GM23248 (cell line): ENCODE measurements at regions not wholly inside any gene's neighbourhood (a gene's known extent, or its start where the extent isn't known, plus 50 kb on each side); places are given as distances from the start of the nearest gene placed in this dataset.

ENCODE experiments used
- EZH2 ChIP-seq: fragments of 200-600 bp; sonication (generic); IDR thresholded peaks from 2 replicates; pipeline ENCODE4 v1.6.1; 2018; ENCODE audit warnings: antibody characterized with exemption, mild to moderate bottlenecking; ENCODE audit not compliant: insufficient read depth, poor library complexity, severe bottlenecking
- EZH2phosphoT487 ChIP-seq: fragments of 200-600 bp; sonication (generic); IDR thresholded peaks from 2 replicates; pipeline ENCODE4 v1.6.1; 2018; ENCODE audit warnings: antibody characterized with exemption, moderate library complexity, mild to moderate bottlenecking, low read depth; ENCODE audit not compliant: insufficient read depth

GRCh38 chr2:3128786-3129185 is 248.8 kb downstream of the EIPR1 start:
- no peak for TF ChIP-seq EZH2phosphoT487
- TF ChIP-seq EZH2 = no peak
